ENCODE measurements at regions not wholly inside any gene's neighbourhood (a gene's known extent, or its start where the extent isn't known, plus 50 kb on each side); places are given as distances from the start of the nearest gene placed in this dataset.

DNA sequence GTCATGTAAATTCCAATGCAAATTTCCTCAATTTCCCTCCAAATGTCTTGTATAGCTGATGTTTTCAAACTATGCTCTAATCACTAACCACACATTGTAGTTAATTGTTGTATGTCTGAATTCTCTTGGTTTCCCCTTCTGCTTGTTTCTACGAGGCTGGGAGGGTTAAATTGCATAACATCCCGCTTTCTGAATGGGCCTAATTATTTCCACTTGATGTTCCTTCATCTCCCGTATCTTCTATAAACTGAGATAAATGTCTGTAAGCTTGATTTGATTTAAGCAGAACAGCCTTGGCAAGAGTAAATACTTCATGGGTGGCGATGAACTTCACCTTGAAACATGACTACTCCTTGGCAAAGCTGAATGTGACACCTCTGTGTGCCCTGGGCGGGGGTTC, 72.2 kb downstream of the SERINC2 start:
- WGBS (ENCODE audit: low lambda C conversion rate) = 51% methylated on average over 5 of the region's 5 CpGs
- in situ Hi-C loops (cut with HindIII; ENCODE audit: extremely low pct_ligation_motif_present, low pct_unique_long_range_greater_than_20kb) (no loop called here), intact Hi-C loops (cut with micrococcal nuclease; ENCODE audit: unreplicated experiment) (no loop called here)
- Histone ChIP-seq H2AFZ (ENCODE audit: low read length) (no peak overlapping the region), H3K27ac (ENCODE audit: extremely low read length, insufficient read depth, low read length) (no peak overlapping the region), H3K4me2 (ENCODE audit: low read depth, low read length) (no peak overlapping the region), H3K9me3 (ENCODE audit: low read length) (0 out of 2 replicates have a peak, but pooled peaks cover 5% of the 10 kb centered on the region), H3K4me3 (replicated peaks in 1 of 3; ENCODE audit: insufficient read depth in 1 of 3, low read depth in 2 of 3, low read length in 3 of 3) (no peak overlapping the region), H3K9ac (ENCODE audit: insufficient read depth, low read depth, low read length) (no peak overlapping the region), H3K27me3 (ENCODE audit: control insufficient read depth in 1 of 2, insufficient read depth in 2 of 2, low read length in 2 of 2) (no peaks in the 10 kb centered on the region; a peak in 1 of 5 replicates), H3K4me1 (ENCODE audit: insufficient read depth, low read length) (peaks cover 49% of the 10 kb centered on the region), H3K79me2 (ENCODE audit: insufficient read depth, low read length) (no peaks in the 10 kb centered on the region), H4K20me1 (ENCODE audit: insufficient read depth, low read length) (no peaks in the 10 kb centered on the region), H3K36me3 (replicated peaks in 1 of 2; ENCODE audit: control insufficient read depth in 1 of 2, insufficient read depth in 2 of 2, low read length in 2 of 2) (no peaks in the 10 kb centered on the region)
- ChIA-PET POLR2A (no interaction called here), CTCF (ENCODE audit: low intra/inter-chr PET ratio, low total read pairs) (no interaction called here)
- no peak for DNase-seq (ENCODE audit: low spot score)
- no peak for ATAC-seq
- TF ChIP-seq SALL1 (CRISPR knock-in tag; IDR thresholded peaks at IDR 0.05) (no peak), EEA1 (CRISPR knock-in tag; IDR thresholded peaks at IDR 0.05; ENCODE audit: borderline replicate concordance) (no peak), WIZ (CRISPR knock-in tag; IDR thresholded peaks at IDR 0.05) (no peak), ZNF883 (CRISPR knock-in tag; IDR thresholded peaks at IDR 0.05; ENCODE audit: not compliant biosample characterization) (no peak), PHF20 (CRISPR knock-in tag; IDR thresholded peaks at IDR 0.05) (no peak), STAG1 (CRISPR knock-in tag; IDR thresholded peaks at IDR 0.05) (no peak), HNF4A (CRISPR knock-in tag; IDR thresholded peaks at IDR 0.05) (no peak)
- TF ChIP-seq, protein P1, sequence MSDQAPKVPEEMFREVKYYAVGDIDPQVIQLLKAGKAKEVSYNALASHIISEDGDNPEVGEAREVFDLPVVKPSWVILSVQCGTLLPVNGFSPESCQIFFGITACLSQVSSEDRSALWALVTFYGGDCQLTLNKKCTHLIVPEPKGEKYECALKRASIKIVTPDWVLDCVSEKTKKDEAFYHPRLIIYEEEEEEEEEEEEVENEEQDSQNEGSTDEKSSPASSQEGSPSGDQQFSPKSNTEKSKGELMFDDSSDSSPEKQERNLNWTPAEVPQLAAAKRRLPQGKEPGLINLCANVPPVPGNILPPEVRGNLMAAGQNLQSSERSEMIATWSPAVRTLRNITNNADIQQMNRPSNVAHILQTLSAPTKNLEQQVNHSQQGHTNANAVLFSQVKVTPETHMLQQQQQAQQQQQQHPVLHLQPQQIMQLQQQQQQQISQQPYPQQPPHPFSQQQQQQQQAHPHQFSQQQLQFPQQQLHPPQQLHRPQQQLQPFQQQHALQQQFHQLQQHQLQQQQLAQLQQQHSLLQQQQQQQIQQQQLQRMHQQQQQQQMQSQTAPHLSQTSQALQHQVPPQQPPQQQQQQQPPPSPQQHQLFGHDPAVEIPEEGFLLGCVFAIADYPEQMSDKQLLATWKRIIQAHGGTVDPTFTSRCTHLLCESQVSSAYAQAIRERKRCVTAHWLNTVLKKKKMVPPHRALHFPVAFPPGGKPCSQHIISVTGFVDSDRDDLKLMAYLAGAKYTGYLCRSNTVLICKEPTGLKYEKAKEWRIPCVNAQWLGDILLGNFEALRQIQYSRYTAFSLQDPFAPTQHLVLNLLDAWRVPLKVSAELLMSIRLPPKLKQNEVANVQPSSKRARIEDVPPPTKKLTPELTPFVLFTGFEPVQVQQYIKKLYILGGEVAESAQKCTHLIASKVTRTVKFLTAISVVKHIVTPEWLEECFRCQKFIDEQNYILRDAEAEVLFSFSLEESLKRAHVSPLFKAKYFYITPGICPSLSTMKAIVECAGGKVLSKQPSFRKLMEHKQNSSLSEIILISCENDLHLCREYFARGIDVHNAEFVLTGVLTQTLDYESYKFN (CRISPR knock-in tag; conservative IDR thresholded peaks at IDR 0.05) = no peak
- TF ChIP-seq, protein P2, sequence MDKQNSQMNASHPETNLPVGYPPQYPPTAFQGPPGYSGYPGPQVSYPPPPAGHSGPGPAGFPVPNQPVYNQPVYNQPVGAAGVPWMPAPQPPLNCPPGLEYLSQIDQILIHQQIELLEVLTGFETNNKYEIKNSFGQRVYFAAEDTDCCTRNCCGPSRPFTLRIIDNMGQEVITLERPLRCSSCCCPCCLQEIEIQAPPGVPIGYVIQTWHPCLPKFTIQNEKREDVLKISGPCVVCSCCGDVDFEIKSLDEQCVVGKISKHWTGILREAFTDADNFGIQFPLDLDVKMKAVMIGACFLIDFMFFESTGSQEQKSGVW (CRISPR knock-in tag; IDR thresholded peaks at IDR 0.05; ENCODE audit: borderline replicate concordance) = no peak
- TF ChIP-seq, protein P3, sequence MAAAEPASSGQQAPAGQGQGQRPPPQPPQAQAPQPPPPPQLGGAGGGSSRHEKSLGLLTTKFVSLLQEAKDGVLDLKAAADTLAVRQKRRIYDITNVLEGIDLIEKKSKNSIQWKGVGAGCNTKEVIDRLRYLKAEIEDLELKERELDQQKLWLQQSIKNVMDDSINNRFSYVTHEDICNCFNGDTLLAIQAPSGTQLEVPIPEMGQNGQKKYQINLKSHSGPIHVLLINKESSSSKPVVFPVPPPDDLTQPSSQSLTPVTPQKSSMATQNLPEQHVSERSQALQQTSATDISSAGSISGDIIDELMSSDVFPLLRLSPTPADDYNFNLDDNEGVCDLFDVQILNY (CRISPR knock-in tag; conservative IDR thresholded peaks at IDR 0.05) = no peak
- no peak for FAIRE-seq
- no TSS peak for BruUV-seq (replicated peaks)

All from HepG2 (cell line).